Hepatocyte (in vitro differentiated cells): ENCODE measurements at regions not wholly inside any gene's neighbourhood (a gene's known extent, or its start where the extent isn't known, plus 50 kb on each side); places are given as distances from the start of the nearest gene placed in this dataset.

Experiments
- DNase-seq: peaks from one replicate; pipeline ENCODE4 v3.0.0-alpha.2; 2016; ENCODE audit warnings: low spot score
- H2AFZ ChIP-seq: fragments of 200-600 bp; sonication (generic); 2 replicates; pipeline ENCODE4 v1.6.0; 2016; ENCODE audit warnings: antibody characterized with exemption, mild to moderate bottlenecking
- H3K27ac ChIP-seq: fragments of 200-600 bp; sonication (generic); 2 replicates; pipeline ENCODE4 v1.5.1; 2016; ENCODE audit warnings: mild to moderate bottlenecking
- H3K27me3 ChIP-seq: fragments of 200-600 bp; sonication (generic); 2 replicates; pipeline ENCODE4 v1.6.1; 2016
- H3K36me3 ChIP-seq: fragments of 200-600 bp; sonication (generic); replicated peaks from 2 replicates; pipeline ENCODE4 v1.5.1; 2016; ENCODE audit warnings: low read depth; ENCODE audit not compliant: insufficient read depth
- H3K4me1 ChIP-seq: fragments of 200-600 bp; sonication (generic); 2 replicates; pipeline ENCODE4 v1.5.1; 2016; ENCODE audit warnings: mild to moderate bottlenecking, moderate library complexity; ENCODE audit not compliant: insufficient read depth
- H3K4me2 ChIP-seq: fragments of 200-600 bp; sonication (generic); 2 replicates; pipeline ENCODE4 v1.6.0; 2016
- H3K4me3 ChIP-seq: fragments of 200-600 bp; sonication (generic); 2 replicates; pipeline ENCODE4 v1.5.1; 2016; ENCODE audit warnings: mild to moderate bottlenecking
- H3K79me2 ChIP-seq: fragments of 200-600 bp; sonication (generic); 2 replicates; pipeline ENCODE4 v1.6.0; 2017; ENCODE audit warnings: mild to moderate bottlenecking
- H3K9me2 ChIP-seq: fragments of 200-600 bp; sonication (generic); replicated peaks from 2 replicates; pipeline ENCODE4 v1.6.0; 2017; ENCODE audit warnings: mild to moderate bottlenecking; ENCODE audit not compliant: insufficient read depth
- H3K9me3 ChIP-seq: fragments of 200-600 bp; sonication (generic); 2 replicates; pipeline ENCODE4 v1.5.1; 2016; ENCODE audit warnings: low read depth, mild to moderate bottlenecking
- H4K20me1 ChIP-seq: fragments of 200-600 bp; sonication (generic); 2 replicates; pipeline ENCODE4 v1.6.0; 2016; ENCODE audit warnings: mild to moderate bottlenecking; ENCODE audit not compliant: insufficient read depth, poor library complexity, severe bottlenecking
- CTCF ChIP-seq: fragments of 200-600 bp; sonication (generic); IDR thresholded peaks from 2 replicates; pipeline ENCODE4 v1.5.1; 2016; ENCODE audit warnings: antibody characterized with exemption, mild to moderate bottlenecking; ENCODE audit not compliant: poor library complexity
- EZH2 ChIP-seq: fragments of 200-600 bp; sonication (generic); IDR thresholded peaks from 2 replicates; pipeline ENCODE4 v1.6.1; 2016; ENCODE audit warnings: antibody characterized with exemption, mild to moderate bottlenecking, borderline replicate concordance
- EZH2phosphoT487 ChIP-seq: fragments of 200-600 bp; sonication (generic); IDR thresholded peaks from one replicate; pipeline ENCODE4 v1.6.1; 2018; ENCODE audit warnings: antibody characterized with exemption, mild to moderate bottlenecking, low read depth, moderate library complexity; ENCODE audit not compliant: unreplicated experiment, severe bottlenecking
- WGBS: methylation state at CpG from one replicate; pipeline ENCODE4 v1.1.6; 2016; ENCODE audit warnings: low lambda C conversion rate; ENCODE audit errors: missing lambda C conversion rate; 5-methylcytosine and 5-hydroxymethylcytosine counted together

GRCh38 chr7:82605247-82605864, 161.8 kb upstream of the CACNA2D1 start:
- H3K9me2 ChIP-seq, result no peaks in the 10 kb centered on the region
- H3K36me3 ChIP-seq, result no peaks in the 10 kb centered on the region
- WGBS, result 24% methylated on average over 4 of the region's 4 CpGs
- no peak overlapping the region for H3K4me2 ChIP-seq
- TF ChIP-seq CTCF (peak; percentile 77), EZH2phosphoT487 (no peak)
- H3K9me3 ChIP-seq, result no peaks in the 10 kb centered on the region
- peak; percentile 60 for DNase-seq
- no peaks in the 10 kb centered on the region for H3K27me3 ChIP-seq
- H3K4me3 ChIP-seq, result no peak overlapping the region
- H3K27ac ChIP-seq, result no peak overlapping the region
- peaks cover 3% of the 10 kb centered on the region for H3K4me1 ChIP-seq
- H2AFZ ChIP-seq, result no peak overlapping the region
- H4K20me1 ChIP-seq, result no peaks in the 10 kb centered on the region
- H3K79me2 ChIP-seq, result no peaks in the 10 kb centered on the region

GRCh38 chr7:82602066-82602465, 158.5 kb upstream of the CACNA2D1 start:
- Histone ChIP-seq H3K4me1 (peaks cover 3% of the 10 kb centered on the region), H3K4me3 (no peak overlapping the region), H3K9me3 (no peaks in the 10 kb centered on the region), H3K79me2 (no peaks in the 10 kb centered on the region), H3K36me3 (no peaks in the 10 kb centered on the region), H3K27me3 (no peaks in the 10 kb centered on the region), H3K9me2 (no peaks in the 10 kb centered on the region), H3K4me2 (no peak overlapping the region), H3K27ac (no peak overlapping the region), H2AFZ (no peak overlapping the region), H4K20me1 (no peaks in the 10 kb centered on the region)
- no peak for DNase-seq
- WGBS, result 94% methylated on average over 7 of the region's 7 CpGs
- TF ChIP-seq EZH2, result no peak
- no peak for TF ChIP-seq CTCF
- no peak for TF ChIP-seq EZH2phosphoT487

GRCh38 chr7:82600531-82600930, 157.0 kb upstream of the CACNA2D1 start:
- Histone ChIP-seq H3K36me3 (no peaks in the 10 kb centered on the region), H3K4me3 (no peak overlapping the region), H3K79me2 (no peaks in the 10 kb centered on the region), H4K20me1 (no peaks in the 10 kb centered on the region), H2AFZ (no peak overlapping the region), H3K27me3 (no peaks in the 10 kb centered on the region), H3K9me3 (no peaks in the 10 kb centered on the region), H3K27ac (no peak overlapping the region), H3K9me2 (no peaks in the 10 kb centered on the region), H3K4me1 (peaks cover 3% of the 10 kb centered on the region), H3K4me2 (no peak overlapping the region)
- TF ChIP-seq EZH2phosphoT487 (no peak), EZH2 (no peak), CTCF (peak; percentile 15)
- 21% methylated on average over 3 of the region's 3 CpGs for WGBS
- no peak for DNase-seq

- Histone ChIP-seq H3K79me2 (no peaks in the 10 kb centered on the region), H3K4me2 (no peak overlapping the region), H3K4me3 (no peak overlapping the region), H3K36me3 (no peaks in the 10 kb centered on the region), H4K20me1 (no peaks in the 10 kb centered on the region), H3K27ac (no peak overlapping the region), H2AFZ (no peak overlapping the region), H3K9me2 (no peaks in the 10 kb centered on the region), H3K9me3 (no peaks in the 10 kb centered on the region), H3K4me1 (peaks cover 3% of the 10 kb centered on the region), H3K27me3 (no peaks in the 10 kb centered on the region)
- TF ChIP-seq CTCF (no peak), EZH2phosphoT487 (no peak), EZH2 (no peak)
- DNase-seq, result no peak
Measured at GRCh38 chr7:82599895-82600294, 156.3 kb upstream of the CACNA2D1 start.
